GM21825 (cell line): ENCODE measurements at regions not wholly inside any gene's neighbourhood (a gene's known extent, or its start where the extent isn't known, plus 50 kb on each side); places are given as distances from the start of the nearest gene placed in this dataset.
"Not testable (repeated sequence)": the region's sequence is repeated elsewhere in the genome, so short reads cannot be mapped to it uniquely, and the experiment has no call there.

Source experiments
- ATAC-seq: cut with Tn5 transposase; IDR thresholded peaks from one replicate; pipeline ENCODE4 v1.9.1; 2021; ENCODE audit warnings: mild to moderate bottlenecking, moderate library complexity; ENCODE audit not compliant: unreplicated experiment

DNA sequence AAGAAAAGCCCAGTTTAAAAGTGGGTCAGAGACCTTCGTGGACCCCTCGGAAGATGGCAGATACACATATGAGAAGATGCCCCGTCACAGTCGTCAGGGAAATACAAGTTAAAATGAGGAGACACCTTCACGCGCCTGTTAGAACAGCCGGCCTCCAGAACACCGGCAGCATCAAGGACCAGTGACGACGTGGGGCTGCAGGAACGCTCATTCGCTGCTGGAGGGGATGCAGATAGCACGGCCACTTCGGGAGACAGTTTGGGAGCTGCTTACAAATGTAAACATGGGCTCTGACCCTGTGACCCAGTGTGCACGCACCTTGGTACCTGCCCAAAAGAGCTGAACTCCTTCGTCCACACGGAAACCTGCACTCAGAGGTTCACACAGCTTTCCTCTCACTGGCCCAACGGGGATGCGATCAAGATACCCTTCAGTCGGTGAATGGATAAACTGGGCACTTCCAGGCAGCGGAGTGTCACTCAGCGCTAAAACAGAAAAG lies 83.7 kb upstream of the CTDP1 start:
- no peak for ATAC-seq

- ATAC-seq = no peak
Measured at GRCh38 chr18:79596446-79597175, 83.0 kb upstream of the CTDP1 start.

DNA sequence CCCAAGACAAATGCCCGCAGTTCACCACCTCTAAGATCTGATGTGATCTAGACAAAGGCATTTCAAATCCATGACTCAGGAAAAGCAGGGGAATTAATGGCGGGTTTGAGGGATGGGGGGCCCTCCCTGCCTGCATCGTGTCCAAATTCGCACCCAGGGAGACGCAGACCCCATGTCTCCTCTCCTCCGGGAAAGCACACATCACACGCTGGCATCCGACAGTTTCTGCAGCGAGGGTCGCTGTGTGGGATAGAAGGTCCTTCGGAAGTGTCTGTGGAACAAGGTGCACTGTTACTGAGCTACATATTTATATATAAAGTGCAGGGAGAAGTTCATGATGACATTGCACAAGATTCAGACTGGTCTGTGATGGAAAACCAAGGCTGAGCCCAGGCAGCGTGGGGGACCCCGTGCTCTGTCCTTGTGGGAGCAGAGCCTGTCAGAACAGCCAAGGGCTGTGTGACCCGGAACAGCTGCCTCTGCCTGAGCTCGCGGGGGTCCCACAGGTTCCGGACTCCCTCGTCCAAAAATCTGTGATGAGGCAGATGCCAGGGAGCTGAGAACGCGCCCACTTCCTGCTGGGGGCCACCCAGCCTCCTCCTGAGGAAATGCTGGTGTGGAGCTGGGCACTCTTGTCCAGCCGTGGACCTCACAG lies 82.3 kb upstream of the CTDP1 start:
- ATAC-seq = no peak

DNA sequence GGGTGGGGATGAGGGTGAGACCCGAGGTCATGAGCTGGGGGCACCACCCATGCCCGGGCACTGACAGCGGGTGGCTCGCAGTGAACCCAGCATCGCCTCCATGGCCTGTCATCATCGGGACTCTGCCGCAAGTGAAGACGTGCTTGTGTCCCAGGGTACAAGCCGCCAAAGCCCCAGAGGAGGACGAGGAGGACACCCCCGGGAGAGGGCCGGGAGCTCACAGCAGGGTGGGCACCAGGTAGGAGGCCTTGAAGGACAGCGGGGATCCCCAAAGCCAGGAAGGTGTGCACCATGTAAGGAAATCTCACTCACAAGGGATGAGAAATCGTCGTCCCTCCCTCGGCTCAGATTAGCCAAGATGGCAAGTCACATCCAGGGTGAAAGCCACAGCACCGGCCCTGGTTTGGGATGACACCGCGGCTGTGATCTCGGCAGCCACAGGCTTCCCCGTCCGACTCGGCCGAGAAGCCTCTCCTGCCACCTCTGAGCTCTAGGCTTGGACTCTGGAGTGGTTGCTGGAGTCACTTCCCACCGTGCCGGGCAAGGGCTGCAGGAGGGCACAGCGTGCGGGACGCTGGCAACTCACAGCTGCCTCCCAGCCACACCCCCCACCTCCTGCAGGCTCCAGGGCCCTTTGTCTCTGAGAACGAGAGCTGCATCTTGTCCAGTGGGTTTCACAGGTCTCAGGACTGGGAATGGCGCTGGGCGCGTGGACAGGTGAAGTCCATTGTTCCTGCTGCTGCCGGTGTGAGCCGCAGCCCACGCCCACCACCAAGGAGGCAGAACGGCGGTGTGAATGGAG lies 81.6 kb upstream of the CTDP1 start:
- ATAC-seq = no peak

DNA sequence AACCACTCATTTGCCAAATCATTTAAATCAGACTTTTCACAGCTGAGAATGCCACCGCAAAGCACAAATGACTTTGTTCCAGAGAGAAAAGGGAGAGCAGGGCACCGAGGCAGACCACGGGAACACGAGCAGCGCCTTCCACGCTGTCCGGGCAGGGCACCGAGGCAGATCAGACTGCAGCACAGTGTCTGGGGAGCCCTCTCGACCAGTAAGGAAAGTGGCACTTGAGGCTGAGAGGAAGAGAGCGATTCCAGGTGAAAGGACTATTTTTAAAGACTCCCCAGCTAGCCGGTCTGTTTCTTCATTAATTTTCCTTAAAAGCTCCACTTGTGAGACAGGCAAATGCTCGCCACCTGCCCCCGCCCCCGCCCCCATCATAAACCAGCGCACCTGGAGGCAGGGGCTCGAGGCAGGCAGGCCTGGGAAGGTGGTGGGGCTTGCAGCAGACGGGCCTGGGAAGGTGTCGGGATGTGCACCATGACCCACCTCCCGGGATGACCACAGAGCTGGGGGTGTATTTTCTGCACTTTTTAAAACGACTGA lies 80.9 kb upstream of the CTDP1 start:
- ATAC-seq = no peak

DNA sequence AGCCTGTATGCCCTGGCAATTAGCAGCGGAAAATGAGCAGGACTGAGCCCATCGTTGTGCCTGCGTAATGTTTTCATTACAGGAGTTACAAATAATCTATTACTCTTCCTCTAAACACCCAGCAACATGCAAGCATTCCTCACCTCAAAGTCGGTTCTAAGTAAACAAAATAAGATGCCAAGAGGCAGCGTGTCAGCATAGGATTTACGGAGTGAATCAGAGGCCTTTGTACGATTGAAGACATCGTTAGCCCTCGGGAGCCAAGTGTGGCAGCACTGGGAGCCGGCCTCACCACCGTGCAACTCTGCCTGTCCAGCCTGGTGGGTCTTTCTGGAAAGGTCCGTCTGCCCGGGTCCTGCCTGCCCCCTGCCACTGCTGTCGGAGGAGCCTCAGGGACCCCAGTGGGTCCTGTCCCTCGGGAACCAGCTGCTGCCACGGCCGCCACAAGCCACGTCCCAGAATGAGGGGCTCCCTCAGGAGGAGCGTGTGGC lies 80.1 kb upstream of the CTDP1 start:
- no peak for ATAC-seq

DNA sequence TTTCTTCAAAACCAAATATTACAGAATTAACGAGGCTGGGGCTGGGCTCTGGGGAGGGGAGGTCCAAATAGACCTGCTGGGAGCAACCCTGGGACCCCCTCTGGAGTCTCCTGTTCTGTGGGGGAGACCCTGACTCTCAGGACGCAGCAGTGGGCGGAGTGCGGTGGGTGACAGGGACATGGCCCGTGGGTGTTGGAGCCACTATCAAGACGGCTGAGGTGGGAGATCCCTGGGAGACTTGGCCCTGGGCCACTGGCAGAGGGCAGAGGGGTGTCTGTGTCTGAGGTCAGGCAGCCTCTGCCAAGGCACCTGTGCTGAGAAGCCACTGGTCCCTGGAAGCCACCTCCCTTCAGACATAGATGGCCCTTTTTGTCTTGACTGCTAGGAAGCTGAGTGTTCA lies 79.5 kb upstream of the CTDP1 start:
- no peak for ATAC-seq

DNA sequence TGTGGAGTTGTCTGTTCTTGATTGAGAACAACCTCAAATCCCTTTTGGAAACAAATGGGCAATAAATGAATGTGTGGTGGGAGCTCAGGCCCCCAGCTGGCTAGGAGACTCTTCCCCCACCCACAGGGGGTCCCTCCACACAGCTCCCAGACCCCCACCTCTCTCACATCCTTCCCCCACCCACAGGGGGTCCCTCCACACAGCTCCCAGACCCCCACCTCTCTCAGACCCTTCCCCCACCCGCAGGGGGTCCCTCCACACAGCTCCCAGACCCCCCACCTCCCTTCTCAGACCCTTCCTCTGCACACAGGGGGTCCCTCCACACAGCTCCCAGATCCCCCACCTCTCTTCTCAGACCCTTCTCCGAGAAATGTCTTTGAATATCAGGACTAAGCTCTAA lies 79.0 kb upstream of the CTDP1 start:
- ATAC-seq = no peak

GRCh38 chr18:79601234-79601633 lies 78.4 kb upstream of the CTDP1 start:
- ATAC-seq = no peak

DNA sequence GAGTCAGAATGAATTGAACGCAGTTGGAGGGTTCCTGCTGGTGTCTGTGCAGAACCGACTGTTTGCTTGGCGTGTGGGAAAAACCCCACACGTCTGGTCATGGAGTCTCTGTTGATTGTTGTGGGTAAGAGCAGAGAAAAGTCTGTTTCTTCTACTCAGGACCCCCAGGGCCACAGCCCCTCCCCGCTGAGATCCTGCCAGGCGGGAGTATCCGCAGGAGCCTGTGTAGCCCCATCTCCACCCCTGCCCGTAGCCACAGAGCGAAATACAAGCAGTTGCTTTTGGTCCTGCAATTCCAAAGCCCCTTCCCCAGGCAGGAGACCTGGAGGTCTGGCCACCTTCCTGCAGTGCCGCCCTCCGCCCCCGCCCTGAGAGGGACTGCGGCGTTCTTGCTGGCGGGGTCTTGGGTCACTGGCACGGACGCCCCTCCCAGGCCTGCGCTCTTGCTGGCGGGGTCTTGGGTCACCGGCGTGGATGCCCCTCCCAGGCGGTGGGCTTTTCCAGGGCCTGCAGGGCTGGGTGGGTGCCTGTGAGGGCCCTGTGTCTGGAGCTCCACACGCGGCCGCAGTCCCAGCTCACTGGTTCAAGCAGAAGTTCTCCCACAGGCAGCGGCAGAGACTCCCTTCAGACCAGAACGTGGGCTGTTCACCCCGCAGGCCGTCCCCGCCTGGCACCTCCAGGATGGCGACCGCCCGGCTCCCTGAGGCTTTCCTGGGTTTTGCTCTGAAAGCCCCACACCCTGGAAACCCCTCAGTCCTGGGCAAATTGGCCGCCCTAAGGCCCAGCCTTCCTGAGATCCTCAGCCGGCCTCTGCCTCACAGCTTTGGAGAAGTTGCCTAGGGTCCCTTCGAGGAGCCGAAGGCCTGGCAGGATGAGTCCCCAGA lies 76.0 kb upstream of the CTDP1 start:
- no peak for ATAC-seq

- no peak for ATAC-seq
Measured at GRCh38 chr18:79604205-79604912, 75.2 kb upstream of the CTDP1 start.

DNA sequence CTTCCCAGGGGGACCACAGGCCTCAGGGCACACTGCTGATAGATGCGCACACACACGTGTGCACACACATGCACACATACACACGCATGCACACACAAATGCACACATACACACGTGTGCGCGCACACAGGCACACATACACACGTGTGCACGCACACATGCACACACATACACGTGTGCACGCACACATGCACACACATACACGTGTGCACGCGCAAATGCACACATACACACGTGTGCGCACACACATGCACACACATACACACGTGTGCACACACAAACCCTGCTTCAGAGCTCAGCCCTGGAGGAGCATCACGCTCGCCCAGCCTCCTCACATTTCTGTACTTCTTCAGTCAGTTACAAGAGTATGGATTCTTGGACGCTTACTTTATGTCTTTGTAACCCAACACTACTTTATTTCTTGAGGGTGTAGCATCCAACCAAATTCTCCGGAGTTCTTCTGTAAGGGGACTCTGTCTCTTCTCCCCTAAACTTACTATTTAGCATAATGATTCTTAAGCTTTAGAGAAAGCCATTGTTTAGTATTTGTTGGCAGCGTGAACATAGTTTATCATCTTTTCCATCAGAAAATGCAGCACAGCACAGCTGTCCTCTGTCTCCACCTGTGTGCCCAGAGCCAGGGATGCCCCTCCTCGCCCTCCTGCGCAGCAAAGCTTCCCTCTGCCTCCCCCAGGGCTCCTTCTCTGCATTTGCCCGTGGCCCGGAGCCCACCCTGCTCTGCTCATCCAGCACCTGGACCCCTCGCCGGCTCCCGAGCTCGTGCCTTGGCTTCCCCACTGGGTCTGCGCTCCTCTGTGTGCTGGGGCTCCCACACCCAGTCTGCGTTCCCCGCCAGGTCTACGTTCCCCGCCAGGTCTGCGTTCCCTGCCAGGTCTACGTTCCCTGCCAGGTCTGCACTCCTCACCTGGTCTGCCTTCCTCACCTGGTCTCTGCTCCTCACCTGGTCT lies 74.4 kb upstream of the CTDP1 start:
- no peak for ATAC-seq

DNA sequence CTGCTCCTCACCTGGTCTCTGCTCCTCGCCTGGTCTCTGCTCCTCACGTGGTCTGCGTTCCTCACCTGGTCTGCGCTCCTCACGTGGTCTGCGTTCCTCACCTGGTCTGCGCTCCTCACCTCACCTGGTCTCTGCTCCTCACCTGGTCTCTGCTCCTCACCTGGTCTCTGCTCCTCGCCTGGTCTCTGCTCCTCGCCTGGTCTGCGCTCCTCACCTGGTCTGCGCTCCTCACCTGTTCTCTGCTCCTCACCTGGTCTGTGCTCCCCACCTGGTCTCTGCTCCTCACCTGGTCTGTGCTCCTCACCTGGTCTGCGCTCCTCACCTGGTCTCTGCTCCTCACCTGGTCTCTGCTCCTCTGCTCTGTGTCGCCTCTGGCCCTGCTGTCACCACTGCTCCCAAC lies 73.5 kb upstream of the CTDP1 start:
- not testable (repeated sequence) for ATAC-seq

DNA sequence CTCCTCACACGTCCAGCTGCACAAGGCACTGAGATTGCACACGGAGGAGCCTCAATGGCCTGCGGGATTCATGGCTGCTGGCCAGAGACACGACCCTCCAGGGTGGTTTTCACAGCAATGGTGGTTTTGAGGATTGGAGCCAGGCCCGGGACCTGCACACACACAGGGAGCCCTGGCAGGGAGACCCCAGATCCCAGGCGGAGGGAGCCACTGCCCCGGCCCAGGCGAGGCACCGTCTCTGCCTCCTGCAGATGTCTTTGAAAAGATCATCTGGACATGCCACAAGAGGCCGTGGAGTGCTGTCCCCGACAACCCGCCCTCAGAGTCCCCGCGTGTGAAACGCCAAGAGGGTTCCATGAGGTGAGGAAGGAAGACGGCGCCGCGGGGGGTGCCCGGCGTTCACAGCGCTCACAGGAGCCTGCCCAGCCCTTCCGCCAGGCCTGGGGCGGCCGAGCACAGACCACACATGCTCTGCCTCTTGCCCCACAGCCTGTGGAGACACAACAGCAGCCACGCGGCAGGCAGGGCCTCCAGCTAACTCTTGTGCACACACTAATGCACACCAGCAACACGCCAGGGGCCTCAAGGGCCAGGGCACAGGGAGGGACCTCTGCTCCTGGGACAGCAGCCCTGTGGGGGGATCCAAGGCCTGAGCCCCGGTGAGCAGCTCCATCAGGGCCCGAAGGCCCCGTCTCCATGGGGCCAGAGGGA lies 72.8 kb upstream of the CTDP1 start:
- ATAC-seq = no peak

DNA sequence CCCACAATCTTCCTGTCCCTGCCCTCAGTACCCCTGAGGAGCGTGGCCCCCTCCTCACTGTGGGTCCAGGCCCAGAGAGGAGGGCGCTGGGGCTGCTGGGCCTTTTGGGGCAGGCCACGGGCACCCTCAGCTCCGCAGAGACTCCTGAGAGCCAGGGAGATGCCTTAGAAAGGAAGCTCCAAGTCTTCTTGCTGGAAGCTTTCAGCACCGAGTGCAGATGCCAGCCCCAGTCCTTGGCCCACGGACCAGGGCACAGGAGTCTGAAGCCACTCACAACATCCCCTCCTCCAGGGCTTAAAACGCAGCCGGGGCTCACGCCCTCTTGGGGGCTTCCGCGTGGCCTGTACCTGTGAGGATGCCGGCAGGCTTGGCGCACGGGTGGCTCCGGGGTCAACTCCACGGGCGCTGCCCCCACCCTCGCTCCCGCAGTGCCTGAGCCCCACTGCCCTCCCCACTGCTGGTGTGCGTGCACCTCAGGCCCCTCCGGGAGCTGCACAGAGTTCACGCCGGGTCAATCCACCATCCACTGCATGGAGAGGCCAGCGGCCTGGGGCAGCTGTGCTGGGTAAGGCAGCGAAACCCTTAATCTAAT lies 72.1 kb upstream of the CTDP1 start:
- no peak for ATAC-seq

DNA sequence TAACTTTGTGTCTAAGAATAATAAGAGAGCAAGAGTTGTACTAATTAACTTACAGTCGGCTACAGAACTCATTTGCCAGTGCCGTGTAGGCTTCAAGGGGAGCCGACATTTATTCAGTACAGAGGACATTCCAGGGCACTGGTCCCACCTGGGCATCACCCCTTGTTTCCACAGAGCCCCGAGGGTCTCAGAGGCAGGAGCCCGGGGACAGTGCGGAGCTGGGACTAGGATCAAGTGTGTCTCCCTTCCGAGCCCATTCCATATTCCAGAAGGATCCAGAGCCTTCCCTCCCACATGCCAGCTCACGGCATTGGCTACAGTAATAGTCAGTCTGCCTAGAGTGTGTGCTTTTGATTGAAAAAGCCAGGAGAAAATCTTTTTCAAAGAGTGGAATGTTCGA lies 71.5 kb upstream of the CTDP1 start:
- ATAC-seq = no peak

DNA sequence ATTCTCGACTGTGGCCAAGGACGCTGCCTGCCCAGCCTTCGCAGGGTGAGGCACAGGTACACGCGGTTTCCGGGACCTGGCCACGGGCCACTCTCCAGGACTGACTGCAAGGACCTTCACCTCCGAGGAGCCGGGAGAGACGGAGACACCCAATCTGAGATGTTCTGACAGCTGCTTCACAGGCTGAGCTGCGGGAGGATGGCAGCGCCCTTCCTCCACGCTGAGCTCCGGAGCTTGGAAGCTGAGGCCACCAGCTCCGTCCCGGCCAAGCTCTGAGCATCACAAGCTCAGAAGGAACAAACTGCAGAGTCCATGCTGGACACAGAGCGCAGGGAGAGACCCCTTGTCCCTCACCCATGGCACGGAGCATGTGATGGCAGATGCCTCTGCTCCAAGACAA lies 71.1 kb upstream of the CTDP1 start:
- ATAC-seq = no peak
